ENCODE measurements at regions not wholly inside any gene's neighbourhood (a gene's known extent, or its start where the extent isn't known, plus 50 kb on each side); places are given as distances from the start of the nearest gene placed in this dataset.

DNA sequence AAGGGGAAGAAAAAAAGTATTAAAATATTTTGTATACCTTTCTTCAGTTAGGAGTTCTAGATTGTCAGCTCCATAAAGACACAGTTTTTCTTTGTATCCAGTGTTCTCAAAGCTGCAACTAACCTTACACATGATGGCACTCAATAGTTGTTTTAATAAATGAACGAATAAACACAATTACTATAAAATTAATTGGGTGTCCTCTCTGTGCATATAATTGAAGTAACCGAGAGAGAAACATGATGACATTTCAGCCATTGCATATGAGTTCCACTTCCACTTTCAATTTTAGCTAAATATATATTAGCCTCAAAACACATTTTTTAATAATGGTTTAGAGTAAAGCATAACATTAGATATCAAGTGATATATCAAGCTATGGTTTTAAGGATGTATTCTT lies 671.2 kb downstream of the LRFN5 start:
- DNase-seq, result no peak

DNA sequence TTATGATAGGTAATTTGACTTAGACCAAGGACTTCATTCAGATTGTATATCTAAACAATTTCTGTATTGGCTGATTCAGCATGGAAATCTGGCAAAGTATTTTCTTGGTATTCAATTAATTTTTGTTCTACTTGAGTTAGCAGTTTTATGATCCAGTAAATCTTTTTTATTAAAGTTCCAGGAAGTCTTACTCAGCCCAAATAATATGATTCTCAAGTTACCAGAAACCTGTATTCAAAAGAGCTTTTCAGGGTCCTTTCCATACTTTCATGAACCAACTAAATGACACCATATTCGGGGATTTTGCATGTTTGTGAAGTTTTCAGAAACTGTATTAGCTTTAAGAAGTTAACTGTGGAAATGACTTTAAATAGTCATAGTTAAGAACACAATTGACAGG lies 662.6 kb downstream of the LRFN5 start:
- no peak for DNase-seq

DNA sequence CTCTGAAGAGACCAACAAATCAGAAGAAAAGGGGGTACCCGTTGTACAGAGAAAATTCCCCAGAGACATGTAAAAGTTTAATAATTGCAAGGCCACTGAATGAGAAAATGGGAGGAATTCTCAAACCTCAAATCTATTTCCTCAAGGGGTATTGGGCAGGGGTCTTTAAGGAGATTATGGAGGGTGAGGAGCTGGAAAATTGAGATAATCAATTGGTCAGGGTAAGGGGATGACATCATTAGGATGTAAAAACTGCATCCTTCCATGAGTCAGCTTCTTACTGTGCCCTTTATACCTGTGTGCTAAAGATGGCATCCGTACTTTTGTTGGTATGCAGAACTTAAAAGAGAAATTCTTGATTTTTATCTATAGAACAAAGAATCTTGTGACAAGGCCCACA lies 641.5 kb downstream of the LRFN5 start:
- DNase-seq, result no peak

DNA sequence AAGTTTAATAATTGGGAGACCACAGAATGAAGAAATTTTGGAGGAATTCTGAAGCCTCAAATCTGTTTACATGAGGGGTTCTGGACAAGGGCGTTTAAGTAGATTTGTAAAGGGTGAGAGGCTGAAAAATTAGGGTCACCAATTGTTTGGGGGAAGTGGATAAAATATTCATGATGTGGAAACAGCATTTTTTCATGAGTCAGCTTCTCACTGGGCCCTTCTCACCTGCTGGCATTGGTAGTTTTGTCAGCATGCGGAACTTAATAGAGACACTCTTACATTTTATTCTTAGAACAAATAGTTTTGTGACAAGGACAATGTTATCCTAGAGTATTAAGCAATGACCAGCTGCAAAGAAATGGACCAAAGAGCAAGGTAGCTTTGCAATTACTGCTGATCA lies 634.4 kb downstream of the LRFN5 start:
- DNase-seq, result no peak

DNA sequence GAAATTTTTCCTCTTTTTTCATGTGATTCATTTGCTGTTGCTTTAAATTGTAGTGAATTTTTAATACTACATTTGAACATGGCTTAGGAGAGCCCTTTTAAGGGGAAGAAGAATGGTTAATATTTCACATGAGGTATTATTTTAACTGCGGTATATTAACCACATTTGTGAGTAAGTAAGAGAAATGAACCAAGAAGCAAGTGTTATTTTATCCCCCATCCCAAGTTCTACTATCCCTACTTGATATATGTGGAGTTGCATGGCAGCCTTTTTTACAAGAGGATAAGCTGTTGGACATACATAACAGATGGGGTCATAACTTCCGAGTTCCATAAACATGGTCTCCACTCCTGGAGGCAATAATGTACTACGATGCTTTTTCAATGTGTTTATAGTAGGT lies 623.3 kb downstream of the LRFN5 start:
- DNase-seq, result no peak

DNA sequence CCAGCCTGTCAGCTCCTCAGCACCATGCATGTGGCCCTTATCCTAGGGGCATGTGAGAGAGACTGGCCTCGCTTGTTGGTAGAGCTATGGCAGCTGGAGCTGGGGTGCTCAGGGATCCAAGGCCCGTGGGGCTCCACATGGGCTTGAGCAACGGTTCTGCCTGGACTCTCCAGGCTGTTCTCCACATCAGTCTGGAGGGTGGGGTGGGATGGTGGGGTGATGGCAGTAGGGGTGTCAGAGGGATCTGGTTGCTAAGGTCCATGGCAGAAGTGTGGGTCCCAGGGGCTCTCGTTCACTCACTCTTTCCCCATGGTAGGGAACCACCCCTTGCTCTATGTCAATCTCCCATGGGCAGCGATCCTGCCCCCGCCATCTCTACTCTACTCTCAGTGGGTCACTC lies 622.6 kb downstream of the LRFN5 start:
- DNase-seq, result no peak

DNA sequence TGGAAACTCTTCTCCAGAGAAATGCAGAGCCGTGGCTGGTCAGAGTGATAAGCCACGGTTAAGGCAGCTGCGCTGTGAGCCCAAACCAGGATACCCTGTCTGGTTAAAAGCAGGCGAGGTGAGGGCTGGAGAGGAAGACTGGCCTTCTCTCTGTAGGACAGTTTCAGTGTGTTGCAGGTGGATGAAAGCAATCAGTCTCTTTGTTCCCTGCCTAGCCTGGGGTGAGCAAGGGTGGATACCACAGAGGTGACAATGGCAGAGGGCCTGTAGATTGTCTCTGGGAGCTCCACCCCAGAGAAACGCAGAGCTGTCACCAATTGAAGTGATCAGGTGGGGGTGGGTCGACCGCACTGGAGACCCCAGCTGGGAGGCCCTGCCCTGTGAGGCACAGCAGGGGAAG lies 621.9 kb downstream of the LRFN5 start:
- DNase-seq, result no peak

DNA sequence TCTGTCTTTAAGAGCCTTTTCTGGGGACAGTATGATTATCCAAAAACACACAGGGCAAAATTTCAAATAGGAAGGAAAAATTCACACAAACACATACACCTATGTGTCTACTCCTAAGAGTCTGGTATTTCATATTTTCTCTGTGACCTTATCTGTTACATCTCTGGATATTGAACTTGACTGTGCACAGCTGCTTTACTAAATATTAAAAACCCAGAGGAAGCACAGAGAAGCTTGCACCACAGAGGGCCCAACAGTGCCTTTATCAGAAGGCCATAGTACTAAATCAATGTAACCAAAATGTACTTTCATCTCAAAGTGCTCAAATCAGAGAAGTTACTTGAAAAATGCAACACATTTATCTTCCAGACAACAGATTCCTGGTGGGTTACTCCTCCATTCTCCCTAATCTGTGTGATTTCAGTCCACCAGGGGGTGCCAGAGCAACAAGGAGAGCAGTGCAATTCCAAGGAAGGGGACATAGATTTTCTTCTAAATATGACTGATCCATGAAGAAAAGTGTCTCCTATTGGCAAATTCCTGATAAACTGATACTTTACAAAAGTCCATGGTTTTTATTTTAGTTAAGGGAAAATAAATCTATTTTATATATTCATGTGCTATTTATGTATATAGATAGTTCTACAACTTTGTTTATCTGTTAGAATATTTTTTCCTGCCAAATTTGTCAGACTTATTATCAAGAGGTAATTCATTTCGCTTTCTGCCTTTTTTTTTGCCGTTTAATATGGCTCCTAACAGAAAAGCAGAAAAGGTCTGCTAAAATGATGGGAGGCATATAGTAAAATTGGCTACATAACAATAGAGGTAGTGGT lies 617.6 kb downstream of the LRFN5 start:
- DNase-seq, result peak; percentile 1

DNA sequence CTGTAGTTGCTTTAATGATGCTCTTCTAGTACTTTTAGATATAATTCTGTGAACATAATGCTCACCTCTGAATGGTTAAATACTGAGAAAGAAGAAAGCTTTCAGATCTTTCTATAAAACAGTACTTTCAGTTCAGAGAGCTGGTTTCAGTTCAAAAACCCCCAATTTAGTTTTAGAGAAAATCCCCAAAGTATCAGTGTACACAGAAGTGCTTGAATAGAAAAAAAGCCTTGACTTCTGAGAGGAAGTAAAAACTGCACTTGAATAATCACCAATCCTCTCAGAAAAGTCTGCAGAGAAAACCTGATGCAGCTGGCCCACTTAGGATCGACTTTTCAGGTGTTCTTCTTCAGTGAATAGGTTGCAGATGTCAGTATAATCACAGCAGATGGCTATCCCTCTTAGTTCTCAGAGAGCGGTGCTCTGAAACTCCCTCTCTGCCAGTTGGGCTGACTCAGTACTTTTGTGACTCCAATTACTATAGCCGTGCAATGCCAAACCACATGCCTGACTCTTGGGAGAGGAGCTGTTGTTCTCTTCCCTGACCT lies 616.3 kb downstream of the LRFN5 start:
- no peak for DNase-seq

DNA sequence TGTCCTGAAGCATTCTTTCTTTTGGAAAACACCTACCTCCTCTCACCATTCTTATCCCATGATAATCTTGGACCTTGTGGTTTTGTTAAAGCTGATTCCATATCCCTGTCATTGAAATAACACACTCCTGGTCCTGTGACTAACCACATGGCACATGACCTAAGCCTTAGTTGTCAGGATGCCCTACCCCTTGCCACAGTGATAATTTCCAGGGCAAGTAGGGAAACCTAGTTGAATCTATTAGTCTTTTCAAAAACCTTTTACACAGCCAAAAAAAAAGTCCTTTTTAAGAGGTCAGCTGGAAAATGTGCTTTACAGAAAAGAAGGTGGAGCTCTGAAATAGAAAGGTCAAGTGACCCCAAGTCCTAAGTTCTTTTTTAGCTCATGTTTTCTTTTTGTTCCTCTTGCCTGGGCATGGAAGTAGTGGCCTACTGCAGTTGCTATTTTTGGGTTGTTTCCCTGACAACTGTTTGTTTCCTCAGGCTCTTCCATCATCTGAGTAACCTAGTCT lies 608.4 kb downstream of the LRFN5 start:
- DNase-seq, result no peak

DNA sequence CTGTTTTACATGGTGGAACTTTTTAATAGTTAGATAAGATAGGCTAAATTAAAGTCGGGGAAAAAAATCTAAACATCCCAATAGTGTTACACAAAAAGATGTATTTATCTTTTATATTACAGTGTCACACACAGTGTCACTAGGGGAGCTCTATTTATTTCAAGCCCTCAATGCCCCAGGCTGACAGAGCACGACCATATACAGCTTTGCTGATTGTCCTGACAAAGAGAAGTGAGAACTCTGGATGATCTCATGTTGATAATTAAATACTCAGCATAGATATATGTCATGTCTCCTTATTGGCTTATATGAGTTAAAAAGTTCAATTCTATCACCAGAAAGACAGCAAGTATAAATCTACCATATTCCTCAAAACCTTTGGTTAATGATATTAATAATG lies 594.3 kb downstream of the LRFN5 start:
- no peak for DNase-seq

DNA sequence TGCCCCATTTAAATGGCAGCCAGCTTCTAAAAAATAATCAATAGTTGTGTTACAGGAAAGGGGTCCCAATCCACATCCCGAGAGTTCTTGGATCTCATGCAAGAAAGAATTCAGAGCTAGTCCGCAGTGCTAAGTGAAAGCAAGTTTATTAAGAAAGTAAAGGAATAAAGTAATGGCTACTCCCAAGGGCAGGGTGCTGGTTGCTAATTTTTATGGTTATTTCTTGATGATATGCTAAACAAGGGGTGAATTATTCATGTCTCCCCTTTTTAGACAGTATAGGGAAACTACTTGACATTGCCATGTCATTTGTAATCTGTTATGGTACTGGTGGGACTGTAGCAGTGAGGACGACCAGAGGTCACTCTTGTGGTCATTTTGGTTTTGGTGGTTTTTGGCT lies 591.3 kb downstream of the LRFN5 start:
- DNase-seq, result no peak

DNA sequence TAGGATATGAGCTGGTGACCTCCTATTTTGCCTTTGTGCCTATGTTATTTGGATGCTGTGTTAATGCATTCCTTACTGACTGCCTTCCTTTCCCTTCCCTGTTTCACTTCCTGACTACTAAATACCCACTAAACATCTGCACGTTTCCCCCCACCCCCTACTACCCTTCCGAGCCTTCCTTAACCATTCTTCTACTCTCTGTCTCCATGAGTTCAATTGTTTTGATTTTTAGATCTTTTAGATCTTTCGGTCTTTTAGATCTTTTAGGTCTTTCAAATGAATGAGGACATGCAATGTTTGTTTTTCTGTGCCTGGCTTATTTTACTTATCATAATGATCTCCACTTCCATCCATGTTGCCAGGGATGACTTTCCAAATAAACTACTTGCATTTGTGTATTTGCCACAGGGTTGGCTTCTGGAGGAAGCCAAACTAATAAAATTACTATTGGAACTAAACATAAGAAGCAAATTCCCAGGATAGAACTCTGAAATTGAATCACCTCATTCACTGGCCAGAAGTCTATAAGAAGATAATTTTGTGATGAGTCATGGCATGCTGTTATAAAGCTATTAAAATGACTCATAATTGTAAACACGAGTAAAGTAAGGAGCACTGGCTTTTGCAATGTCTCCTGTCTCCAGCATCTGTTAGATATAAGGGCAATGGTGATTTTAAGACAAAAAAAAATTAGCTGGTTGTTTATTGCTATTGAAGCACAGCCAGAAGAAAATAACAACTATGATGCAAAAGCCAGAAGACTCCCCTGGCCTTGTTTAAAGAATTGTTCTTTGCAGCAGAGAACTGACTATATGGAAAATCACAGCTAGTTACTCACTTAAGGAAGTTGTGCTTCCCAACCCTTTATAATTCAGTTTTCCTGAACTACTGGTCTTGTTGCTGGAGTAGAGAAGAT lies 586.3 kb downstream of the LRFN5 start:
- DNase-seq, result no peak

DNA sequence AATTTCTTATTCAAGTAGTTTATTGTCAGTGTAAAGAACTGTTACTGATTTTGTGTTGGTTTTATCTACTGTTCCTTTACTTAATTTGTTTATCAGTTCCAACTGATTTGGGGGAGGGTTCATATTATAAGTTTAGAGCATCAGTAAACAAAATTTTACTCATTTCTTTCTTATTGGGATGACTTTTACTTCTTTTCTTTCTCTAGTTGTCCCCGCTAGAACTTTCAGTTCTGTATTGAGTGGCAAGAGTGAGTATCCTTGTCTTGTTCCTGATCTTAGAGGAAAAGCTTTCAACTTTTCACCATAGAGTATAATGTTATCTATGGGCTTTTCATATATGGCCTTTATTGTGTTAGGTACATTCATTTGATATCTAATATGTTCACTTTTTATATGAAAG lies 584.1 kb downstream of the LRFN5 start:
- no peak for DNase-seq

DNA sequence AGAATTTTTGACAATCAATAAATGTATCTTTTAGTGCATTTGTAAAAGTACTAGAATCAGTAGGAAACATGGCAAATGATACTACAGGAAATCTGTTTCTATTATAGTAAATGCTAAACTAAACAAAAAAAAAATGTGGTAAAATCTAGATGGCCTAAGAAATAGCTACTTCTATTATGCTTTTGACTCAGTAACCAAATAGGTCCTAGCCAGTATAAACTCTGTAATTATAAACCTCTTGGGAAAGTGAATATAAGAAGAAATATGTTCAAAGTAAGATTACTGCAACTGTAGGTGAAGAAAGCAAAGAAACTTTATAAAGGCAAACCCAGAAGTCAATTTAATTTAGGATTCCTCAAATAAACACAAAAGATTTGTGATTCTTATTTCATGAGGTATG lies 581.2 kb downstream of the LRFN5 start:
- no peak for DNase-seq

DNA sequence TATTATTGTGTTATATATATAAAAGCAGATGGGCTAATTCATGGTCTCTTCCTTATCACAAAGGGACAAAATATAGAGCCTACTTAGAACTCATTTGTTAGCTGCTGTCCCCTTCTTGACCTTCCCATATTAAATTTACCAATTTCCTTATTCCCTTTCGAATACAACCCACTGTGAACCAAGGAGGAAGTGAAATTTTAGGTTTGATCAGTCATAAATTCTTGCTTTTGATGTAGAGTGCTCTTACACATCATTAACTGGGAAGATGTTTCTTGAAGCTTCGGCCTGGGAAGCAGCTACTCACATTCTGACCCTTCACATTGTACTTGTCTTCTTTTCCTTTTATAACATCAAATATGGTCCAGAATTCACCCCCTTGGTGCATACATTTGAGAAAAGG lies 579.0 kb downstream of the LRFN5 start:
- no peak for DNase-seq

DNA sequence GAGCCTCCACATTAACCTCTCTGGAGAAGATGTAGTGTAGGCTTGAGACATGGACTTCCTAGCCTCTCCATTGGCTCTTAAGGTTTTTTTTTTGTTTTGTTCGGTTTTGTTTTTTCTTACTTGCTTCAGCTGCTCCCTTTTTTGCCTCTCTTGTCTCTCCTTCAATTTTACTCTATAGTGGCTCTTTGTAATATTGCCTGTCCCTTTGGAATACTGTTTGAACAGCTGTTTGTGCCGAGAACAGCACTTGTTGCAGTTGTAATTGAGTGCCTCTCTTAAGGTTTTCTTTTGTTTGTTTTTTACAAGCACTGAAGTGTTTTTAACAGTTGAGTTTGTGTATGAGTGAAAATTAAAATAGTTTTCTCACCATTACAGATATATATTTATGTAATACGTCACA lies 567.7 kb downstream of the LRFN5 start:
- DNase-seq, result no peak

DNA sequence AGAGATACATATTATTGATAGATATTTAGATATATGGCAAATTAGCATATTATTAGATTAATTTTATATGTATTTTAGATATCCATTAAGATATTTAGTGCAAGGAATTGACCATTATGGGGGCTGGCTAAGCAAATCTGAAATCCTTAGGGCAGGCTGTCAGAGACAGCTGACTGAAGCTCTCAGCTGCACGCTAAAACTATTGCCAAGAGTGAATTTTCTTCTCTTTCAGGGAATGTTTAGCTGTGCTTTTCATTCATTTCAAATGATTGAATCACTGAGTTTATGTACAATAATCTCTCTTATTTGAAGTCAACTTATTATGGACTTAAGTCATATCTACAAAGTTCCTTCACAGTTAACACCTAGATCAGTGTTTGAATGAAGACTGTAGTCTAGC lies 566.5 kb downstream of the LRFN5 start:
- no peak for DNase-seq

DNA sequence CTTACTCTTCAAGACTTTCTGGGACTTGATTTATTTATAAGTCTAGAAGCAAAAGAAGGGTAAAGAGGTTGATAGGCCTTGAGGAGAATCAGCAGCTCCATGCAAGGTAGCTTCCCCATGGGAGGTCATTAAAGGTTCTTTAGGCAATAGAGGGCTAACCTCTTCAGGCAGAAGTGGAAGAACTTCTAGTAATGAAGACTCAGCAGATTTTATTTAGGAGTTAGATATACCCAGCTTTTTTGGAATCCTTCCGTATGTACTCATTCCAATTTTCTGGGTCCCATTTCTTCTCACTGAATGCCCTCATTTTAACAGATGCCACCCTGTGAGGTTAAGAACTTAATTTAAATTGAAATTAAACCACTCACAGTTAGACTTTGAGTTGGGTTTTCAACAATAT lies 565.6 kb downstream of the LRFN5 start:
- no peak for DNase-seq

DNA sequence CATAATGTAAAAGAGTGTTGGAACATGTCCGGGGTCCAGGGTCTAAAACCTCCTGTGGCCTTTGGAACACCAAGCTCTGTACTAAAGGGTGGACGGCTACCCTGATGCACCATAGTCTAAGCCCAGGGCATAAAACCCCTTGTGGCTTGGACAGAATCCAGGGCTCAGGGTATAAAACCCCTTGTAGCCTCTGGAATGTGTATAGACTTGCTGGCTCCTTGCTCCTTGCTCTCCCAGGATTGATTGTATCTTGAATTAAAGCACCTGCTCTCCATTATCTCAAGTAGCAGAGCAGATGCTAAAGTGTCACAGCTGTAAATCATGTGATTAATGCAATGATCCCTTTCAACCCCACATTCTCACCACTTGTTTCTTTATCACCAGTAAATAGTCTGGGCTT lies 556.5 kb downstream of the LRFN5 start:
- DNase-seq, result no peak

DNA sequence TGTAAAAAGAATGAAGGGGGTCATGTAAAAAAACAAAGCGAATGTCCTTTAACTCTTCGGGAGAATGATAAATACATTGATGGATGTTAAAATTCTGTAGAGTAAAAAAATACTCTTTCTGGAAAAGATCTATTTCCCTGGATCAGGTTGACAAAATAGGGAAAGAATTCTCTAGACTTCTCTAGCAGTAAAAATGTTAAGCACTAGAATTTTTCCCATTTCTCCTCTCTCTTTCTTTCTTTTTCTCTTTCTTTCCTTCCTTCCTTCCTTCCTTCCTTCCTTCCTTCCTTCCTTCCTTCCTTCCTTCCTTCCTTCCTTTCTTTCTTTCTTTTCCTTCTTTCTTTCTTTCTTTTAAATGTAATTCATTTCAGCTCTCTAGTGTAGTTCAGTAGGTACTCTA lies 552.5 kb downstream of the LRFN5 start:
- DNase-seq, result no peak

DNA sequence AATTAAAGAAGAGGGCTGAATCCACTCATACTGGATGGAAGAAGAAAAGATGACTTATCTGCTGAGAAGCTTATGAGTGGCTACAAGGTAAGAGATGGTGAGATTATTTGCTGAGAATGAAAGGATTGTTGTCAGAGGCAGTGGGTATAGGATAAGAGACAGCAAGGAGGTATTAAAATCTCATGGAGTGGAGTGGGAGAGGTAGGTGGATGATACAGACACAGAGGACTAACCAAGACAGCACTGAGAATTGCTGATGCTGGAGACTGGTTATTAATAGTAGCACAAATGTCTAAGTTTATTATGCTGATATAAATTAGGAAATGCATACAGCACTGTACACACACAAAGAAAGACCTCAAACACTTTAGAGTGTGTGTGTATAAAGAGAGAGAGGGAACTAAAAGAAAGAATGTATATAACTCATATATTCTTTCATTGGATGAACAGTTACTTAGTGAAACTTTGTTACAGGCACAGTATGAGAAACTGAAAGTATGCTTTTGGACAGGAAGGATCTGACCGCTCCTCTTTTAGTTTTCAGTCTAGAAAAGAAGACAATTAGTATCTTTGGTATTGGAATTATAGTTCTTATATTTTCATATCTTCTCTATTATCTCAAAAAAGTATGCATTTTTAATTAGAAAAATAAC lies 543.1 kb downstream of the LRFN5 start:
- no peak for DNase-seq

DNA sequence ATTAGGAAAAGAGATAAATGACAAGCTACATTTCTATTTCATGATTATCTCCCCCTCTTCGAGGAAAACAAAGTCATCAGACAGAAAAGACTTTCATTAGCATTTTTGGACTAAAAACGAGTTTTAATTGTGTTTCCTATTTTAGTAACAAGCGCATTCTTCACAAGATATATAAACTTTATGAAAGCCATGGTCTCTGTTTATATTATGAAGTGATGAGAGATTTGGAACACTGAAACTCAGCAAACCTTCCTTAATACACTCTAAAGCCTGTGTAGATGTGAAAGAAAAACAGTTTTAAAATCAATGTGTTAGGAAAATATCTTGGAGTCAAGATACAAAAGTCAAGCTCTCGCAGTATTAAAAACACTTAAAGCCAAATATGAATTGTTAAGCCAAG lies 539.1 kb downstream of the LRFN5 start:
- DNase-seq, result no peak
